Neural cell (in vitro differentiated cells): ENCODE measurements at regions not wholly inside any gene's neighbourhood (a gene's known extent, or its start where the extent isn't known, plus 50 kb on each side); places are given as distances from the start of the nearest gene placed in this dataset.

Experiments used
- H2AFZ ChIP-seq: fragments of 200-600, 300-800 bp; sonication (generic), shearing (Covaris generic); 2 replicates; pipeline ENCODE4 v1.6.0; 2014; ENCODE audit warnings: low read depth, mild to moderate bottlenecking, antibody characterized with exemption, low read length, moderate library complexity
- H3F3A ChIP-seq: fragments of 200-600 bp; shearing (Covaris generic); 2 replicates; pipeline ENCODE4 v1.6.1; 2016; ENCODE audit warnings: mild to moderate bottlenecking, moderate library complexity, mixed read lengths, antibody characterized with exemption, low read length; ENCODE audit not compliant: insufficient read depth, poor library complexity, severe bottlenecking
- H3K27ac ChIP-seq: fragments of 200-600, 300-800 bp; sonication (generic), shearing (Covaris generic); 2 replicates; pipeline ENCODE4 v1.5.1; 2014; ENCODE audit warnings: mild to moderate bottlenecking, low read length, moderate library complexity
- H3K27me3 ChIP-seq: fragments of 300-800, 200-600 bp; sonication (generic), shearing (Covaris generic); 2 replicates; pipeline ENCODE4 v1.6.0; 2014; ENCODE audit warnings: mild to moderate bottlenecking, low read depth, low read length, moderate library complexity; ENCODE audit not compliant: insufficient read depth
- H3K36me3 ChIP-seq: fragments of 300-800, 200-600 bp; sonication (generic), shearing (Covaris generic); 2 replicates; pipeline ENCODE4 v1.5.1; 2014; ENCODE audit warnings: mild to moderate bottlenecking, antibody characterized with exemption, low read length, moderate library complexity; ENCODE audit not compliant: insufficient read depth
- H3K4me2 ChIP-seq: fragments of 300-800, 200-600 bp; sonication (generic), shearing (Covaris generic); 2 replicates; pipeline ENCODE4 v1.6.0; 2014; ENCODE audit warnings: mild to moderate bottlenecking, low read length
- H3K4me3 ChIP-seq: fragments of 300-800, 200-600 bp; sonication (generic), shearing (Covaris generic); 2 replicates; pipeline ENCODE4 v1.5.1; 2014; ENCODE audit warnings: mild to moderate bottlenecking, low read length, moderate library complexity
- H3K79me2 ChIP-seq: fragments of 200-600 bp; shearing (Covaris generic); replicated peaks from 2 replicates; pipeline ENCODE4 v1.6.0; 2014; ENCODE audit warnings: mild to moderate bottlenecking, low read length, moderate library complexity; ENCODE audit not compliant: insufficient read depth
- H3K9ac ChIP-seq: fragments of 300-800, 200-600 bp; sonication (generic), shearing (Covaris generic); 2 replicates; pipeline ENCODE4 v1.6.1; 2016; ENCODE audit warnings: mild to moderate bottlenecking, low read length, mixed read lengths
- H3K9me2 ChIP-seq: fragments of 200-600 bp; shearing (Covaris generic); 2 replicates; pipeline ENCODE4 v1.6.1; 2016; ENCODE audit warnings: mild to moderate bottlenecking, low read length, mixed read lengths; ENCODE audit not compliant: insufficient read depth
- H3K9me3 ChIP-seq: fragments of 200-600, 300-800 bp; sonication (generic), shearing (Covaris generic); 2 replicates; pipeline ENCODE4 v1.6.1; 2016; ENCODE audit warnings: mild to moderate bottlenecking, mixed run types, low read length, moderate library complexity, mixed read lengths
- H4K20me1 ChIP-seq: fragments of 200-600 bp; shearing (Covaris generic); 2 replicates; pipeline ENCODE4 v1.6.1; 2016; ENCODE audit warnings: mild to moderate bottlenecking, mixed run types; ENCODE audit not compliant: insufficient read depth
- CTCF ChIP-seq: fragments of 450-650 bp; IDR thresholded peaks from 2 replicates; pipeline ENCODE4 v1.5.1; 2014; ENCODE audit warnings: antibody characterized with exemption, mild to moderate bottlenecking, moderate library complexity; ENCODE audit not compliant: poor library complexity, severe bottlenecking
- EP300 ChIP-seq: fragments of 450-650 bp; conservative IDR thresholded peaks from 2 replicates; pipeline ENCODE4 v1.6.1; 2014; ENCODE audit warnings: antibody characterized with exemption, mild to moderate bottlenecking, moderate library complexity; ENCODE audit not compliant: poor library complexity, severe bottlenecking
- EZH2 ChIP-seq: fragments of 200-600, 300-800 bp; shearing (Covaris generic), sonication (generic); IDR thresholded peaks from 2 replicates; pipeline ENCODE4 v1.6.1; 2014; ENCODE audit warnings: antibody characterized with exemption, low read length, borderline replicate concordance, mild to moderate bottlenecking; ENCODE audit not compliant: insufficient read depth, poor library complexity, severe bottlenecking
- MXI1 ChIP-seq: fragments of 450-650 bp; conservative IDR thresholded peaks from 2 replicates; pipeline ENCODE4 v1.6.1; 2014; ENCODE audit warnings: antibody characterized with exemption, mild to moderate bottlenecking; ENCODE audit not compliant: poor library complexity, severe bottlenecking
- POLR2AphosphoS5 ChIP-seq: IDR thresholded peaks from 2 replicates; pipeline ENCODE4 v1.6.1; 2012
- RAD21 ChIP-seq: fragments of 450-650 bp; conservative IDR thresholded peaks from 2 replicates; pipeline ENCODE4 v1.6.1; 2014; ENCODE audit warnings: antibody characterized with exemption, mild to moderate bottlenecking, moderate library complexity
- REST ChIP-seq: IDR thresholded peaks from 2 replicates; pipeline ENCODE4 v1.6.1; 2012; ENCODE audit warnings: borderline replicate concordance
- SMC3 ChIP-seq: fragments of 450-650 bp; conservative IDR thresholded peaks from 2 replicates; pipeline ENCODE4 v1.6.1; 2014; ENCODE audit warnings: antibody characterized with exemption, mild to moderate bottlenecking, moderate library complexity; ENCODE audit not compliant: poor library complexity
- TAF1 ChIP-seq: IDR thresholded peaks from 2 replicates; pipeline ENCODE4 v1.6.1; 2012; ENCODE audit warnings: low read depth

GRCh38 chr16:26747760-26748159, 319.0 kb upstream of the C16orf82 start:
- Histone ChIP-seq H4K20me1 (no peaks in the 10 kb centered on the region), H3K4me2 (no peak overlapping the region), H3K9ac (no peak overlapping the region), H3K4me3 (no peak overlapping the region), H3F3A (no peaks in the 10 kb centered on the region), H3K9me2 (no peaks in the 10 kb centered on the region), H3K9me3 (no peaks in the 10 kb centered on the region), H2AFZ (no peak overlapping the region), H3K79me2 (no peaks in the 10 kb centered on the region), H3K27me3 (no peaks in the 10 kb centered on the region), H3K36me3 (no peaks in the 10 kb centered on the region), H3K27ac (no peak overlapping the region)
- no peak for TF ChIP-seq MXI1

- H3K27me3 ChIP-seq, result no peaks in the 10 kb centered on the region
- TF ChIP-seq RAD21 (no peak), REST (no peak), SMC3 (no peak), CTCF (no peak), EP300 (no peak), MXI1 (no peak), POLR2AphosphoS5 (no peak), TAF1 (no peak), EZH2 (no peak)
Measured at GRCh38 chr16:26749072-26749471, 317.7 kb upstream of the C16orf82 start.

GRCh38 chr16:26752166-26752565, 314.6 kb upstream of the C16orf82 start:
- no peak overlapping the region for H3K9ac ChIP-seq
- no peaks in the 10 kb centered on the region for H3F3A ChIP-seq
- no peaks in the 10 kb centered on the region for H3K9me3 ChIP-seq
- H2AFZ ChIP-seq, result no peak overlapping the region
- no peaks in the 10 kb centered on the region for H3K27me3 ChIP-seq
- H3K79me2 ChIP-seq, result no peaks in the 10 kb centered on the region
- H4K20me1 ChIP-seq, result no peaks in the 10 kb centered on the region
- H3K4me3 ChIP-seq, result no peak overlapping the region
- no peaks in the 10 kb centered on the region for H3K36me3 ChIP-seq
- no peak overlapping the region for H3K4me2 ChIP-seq
- no peak overlapping the region for H3K27ac ChIP-seq
- no peaks in the 10 kb centered on the region for H3K9me2 ChIP-seq
- TF ChIP-seq SMC3 (no peak), TAF1 (no peak), EP300 (no peak), POLR2AphosphoS5 (no peak), RAD21 (no peak), REST (no peak), MXI1 (no peak), EZH2 (no peak), CTCF (no peak)

More at GRCh38 chr16:26749072-26749471, 317.7 kb upstream of the C16orf82 start:
- Histone ChIP-seq H3K27ac (no peak overlapping the region), H3K9me3 (no peaks in the 10 kb centered on the region), H2AFZ (no peak overlapping the region), H3K4me3 (no peak overlapping the region), H3K9ac (no peak overlapping the region), H4K20me1 (no peaks in the 10 kb centered on the region), H3K36me3 (no peaks in the 10 kb centered on the region), H3K4me2 (no peak overlapping the region), H3K9me2 (no peaks in the 10 kb centered on the region), H3K79me2 (no peaks in the 10 kb centered on the region), H3F3A (no peaks in the 10 kb centered on the region)
